Keratinocyte (primary cell): ENCODE measurements at regions not wholly inside any gene's neighbourhood (a gene's known extent, or its start where the extent isn't known, plus 50 kb on each side); places are given as distances from the start of the nearest gene placed in this dataset.

Experiments used
- DNase-seq: peaks from one replicate; pipeline ENCODE4 v3.0.0-alpha.2; 2011; ENCODE audit warnings: low read depth, missing footprints, low spot score
- FAIRE-seq: peaks from 2 replicates; lab custom pipeline; 2011; peaks lifted over from hg19 to GRCh38; lab: Jason Lieb, UNC
- H2AFZ ChIP-seq: 2 replicates; pipeline ENCODE4 v1.6.0; 2012; ENCODE audit warnings: low read length, control low read depth, inconsistent platforms; ENCODE audit not compliant: control insufficient read depth
- H3K27ac ChIP-seq: 2 replicates; pipeline ENCODE4 v1.5.1; 2011; ENCODE audit warnings: low read length; ENCODE audit not compliant: control insufficient read depth, insufficient read depth
- H3K27me3 ChIP-seq: 3 replicates; pipeline ENCODE4 v1.6.0; 2011; ENCODE audit warnings: low read length; ENCODE audit not compliant: control insufficient read depth, insufficient read depth; ENCODE audit errors: extremely low read depth
- H3K36me3 ChIP-seq, 2 experiments: 2 replicates in 1 of 2; 3 replicates in 1 of 2; pipeline ENCODE4 v1.5.1; 2011; ENCODE audit warnings: low read length in 2 of 2, mild to moderate bottlenecking in 1 of 2; ENCODE audit not compliant: control insufficient read depth in 2 of 2, insufficient read depth in 2 of 2; ENCODE audit errors: extremely low read depth in 1 of 2
- H3K4me1 ChIP-seq: 3 replicates; pipeline ENCODE4 v1.5.1; 2011; ENCODE audit warnings: low read length; ENCODE audit not compliant: control insufficient read depth, insufficient read depth; ENCODE audit errors: extremely low read depth
- H3K4me2 ChIP-seq: 3 replicates; pipeline ENCODE4 v1.6.0; 2011; ENCODE audit warnings: low read depth, low read length; ENCODE audit not compliant: control insufficient read depth, insufficient read depth; ENCODE audit errors: extremely low read depth
- H3K4me3 ChIP-seq, 3 experiments: fragments of 200-600 bp in 1 of 3; sonication (generic) in 1 of 3; 2 replicates in 2 of 3; 3 replicates in 1 of 3; pipeline ENCODE4 v1.5.1; 2011 to 2016; ENCODE audit warnings: low read length in 3 of 3, mild to moderate bottlenecking in 3 of 3, control low read depth in 2 of 3, inconsistent platforms in 1 of 3, low read depth in 1 of 3, mixed read lengths in 1 of 3, mixed run types in 1 of 3, moderate library complexity in 1 of 3; ENCODE audit not compliant: control insufficient read depth in 2 of 3, insufficient read depth in 2 of 3; ENCODE audit errors: extremely low read depth in 1 of 3
- H3K79me2 ChIP-seq: 2 replicates; pipeline ENCODE4 v1.6.0; 2012; ENCODE audit warnings: low read length; ENCODE audit not compliant: control insufficient read depth, insufficient read depth
- H3K9ac ChIP-seq: 3 replicates; pipeline ENCODE4 v1.6.0; 2011; ENCODE audit warnings: low read length; ENCODE audit not compliant: control insufficient read depth, insufficient read depth; ENCODE audit errors: extremely low read depth
- H3K9me1 ChIP-seq: 3 replicates; pipeline ENCODE4 v1.6.0; 2011; ENCODE audit warnings: low read length; ENCODE audit not compliant: control insufficient read depth, insufficient read depth; ENCODE audit errors: extremely low read depth
- H3K9me3 ChIP-seq: 2 replicates; pipeline ENCODE4 v1.5.1; 2012; ENCODE audit warnings: low read depth, low read length; ENCODE audit not compliant: control insufficient read depth
- H4K20me1 ChIP-seq: 3 replicates; pipeline ENCODE4 v1.6.0; 2011; ENCODE audit warnings: low read length; ENCODE audit not compliant: control insufficient read depth, insufficient read depth; ENCODE audit errors: extremely low read depth
- EZH2 ChIP-seq: IDR thresholded peaks from one replicate; pipeline ENCODE4 v1.6.1; 2012; ENCODE audit warnings: inconsistent platforms, mild to moderate bottlenecking, low read length, moderate library complexity
- dilution Hi-C: fragments of 300-500 bp; cut with MboI; formaldehyde crosslinking; loops from one replicate; pipeline ENCODE4 v1.7.0; 2020; ENCODE audit warnings: low sequenced_read_pairs; ENCODE audit not compliant: extremely low pct_ligation_motif_present
- TF ChIP-seq, protein P1 (sequence below), 3 experiments: IDR thresholded peaks in 1 of 3; conservative IDR thresholded peaks in 1 of 3; optimal IDR thresholded peaks in 1 of 3; 2 replicates in 2 of 3; 3 replicates in 1 of 3; pipeline versions ENCODE3 to v1.5.1; 2011; ENCODE audit warnings: low read length in 3 of 3, mild to moderate bottlenecking in 3 of 3, moderate library complexity in 2 of 3, control low read depth in 1 of 3, inconsistent platforms in 1 of 3; ENCODE audit not compliant: insufficient read depth in 2 of 3; ENCODE audit errors: extremely low read depth in 1 of 3

DNA sequence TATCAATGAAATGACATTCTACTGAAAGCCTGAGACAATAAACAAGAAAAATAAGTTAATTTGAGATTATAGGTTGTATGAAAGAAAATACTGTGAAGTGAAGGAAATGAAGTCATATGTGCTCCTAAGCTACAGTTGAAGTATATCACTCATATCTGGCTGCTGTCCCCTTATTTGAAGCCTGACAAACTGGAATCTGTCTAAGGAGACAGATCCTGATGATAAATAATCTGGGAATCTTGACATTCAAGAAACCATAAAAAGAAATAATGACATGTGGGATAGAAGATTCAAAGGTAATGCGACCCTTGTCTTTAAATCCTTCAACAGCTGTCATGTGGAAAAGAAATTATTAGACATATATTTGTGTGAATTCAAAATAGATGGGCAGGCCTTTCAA, 424.5 kb upstream of the LMCD1 start:
- H3K9ac ChIP-seq = no peak overlapping the region
- DNase-seq (no peak), FAIRE-seq (no peak)
- H4K20me1 ChIP-seq = no peaks in the 10 kb centered on the region
- H3K4me1 ChIP-seq = no peaks in the 10 kb centered on the region
- H3K9me1 ChIP-seq = no peaks in the 10 kb centered on the region
- no peaks in the 10 kb centered on the region for H3K9me3 ChIP-seq
- no peaks in the 10 kb centered on the region for H3K27me3 ChIP-seq
- no peak overlapping the region for H3K4me3 ChIP-seq
- H3K4me2 ChIP-seq = no peak overlapping the region
- no peaks in the 10 kb centered on the region for H3K79me2 ChIP-seq
- no peak overlapping the region for H3K27ac ChIP-seq
- no peak for TF ChIP-seq EZH2
- TF ChIP-seq, protein P1, sequence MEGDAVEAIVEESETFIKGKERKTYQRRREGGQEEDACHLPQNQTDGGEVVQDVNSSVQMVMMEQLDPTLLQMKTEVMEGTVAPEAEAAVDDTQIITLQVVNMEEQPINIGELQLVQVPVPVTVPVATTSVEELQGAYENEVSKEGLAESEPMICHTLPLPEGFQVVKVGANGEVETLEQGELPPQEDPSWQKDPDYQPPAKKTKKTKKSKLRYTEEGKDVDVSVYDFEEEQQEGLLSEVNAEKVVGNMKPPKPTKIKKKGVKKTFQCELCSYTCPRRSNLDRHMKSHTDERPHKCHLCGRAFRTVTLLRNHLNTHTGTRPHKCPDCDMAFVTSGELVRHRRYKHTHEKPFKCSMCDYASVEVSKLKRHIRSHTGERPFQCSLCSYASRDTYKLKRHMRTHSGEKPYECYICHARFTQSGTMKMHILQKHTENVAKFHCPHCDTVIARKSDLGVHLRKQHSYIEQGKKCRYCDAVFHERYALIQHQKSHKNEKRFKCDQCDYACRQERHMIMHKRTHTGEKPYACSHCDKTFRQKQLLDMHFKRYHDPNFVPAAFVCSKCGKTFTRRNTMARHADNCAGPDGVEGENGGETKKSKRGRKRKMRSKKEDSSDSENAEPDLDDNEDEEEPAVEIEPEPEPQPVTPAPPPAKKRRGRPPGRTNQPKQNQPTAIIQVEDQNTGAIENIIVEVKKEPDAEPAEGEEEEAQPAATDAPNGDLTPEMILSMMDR (optimal IDR thresholded peaks at IDR 0.05 in 1 of 3, IDR thresholded peaks at IDR 0.05 in 1 of 3, conservative IDR thresholded peaks at IDR 0.05 in 1 of 3; ENCODE audit: extremely low read depth in 1 of 3, insufficient read depth in 2 of 3, low read length in 3 of 3) = no peak
- H2AFZ ChIP-seq = no peak overlapping the region
- no peaks in the 10 kb centered on the region for H3K36me3 ChIP-seq
- dilution Hi-C loops = no loop called here

DNA sequence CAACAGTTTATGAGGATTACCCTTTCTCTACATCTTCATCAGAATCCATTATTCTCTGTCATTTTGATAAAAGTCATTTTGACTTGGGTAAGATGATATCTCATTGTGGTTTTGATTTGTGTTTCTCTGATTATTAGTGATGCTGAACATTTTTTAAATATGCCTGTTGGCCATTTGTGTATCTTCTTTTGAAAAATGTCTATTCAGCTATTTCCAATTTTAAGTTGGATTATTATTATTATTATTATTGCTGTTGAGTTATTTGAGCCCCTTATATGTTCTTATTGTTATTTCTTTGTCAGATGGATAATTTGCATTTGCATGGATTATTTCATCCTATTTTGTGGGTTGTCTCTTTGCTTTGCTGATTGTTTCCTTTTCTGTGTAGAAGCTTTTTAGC, 421.2 kb upstream of the LMCD1 start:
- Histone ChIP-seq H3K36me3 (no peaks in the 10 kb centered on the region), H3K4me1 (no peaks in the 10 kb centered on the region), H3K4me3 (no peak overlapping the region), H3K9ac (no peak overlapping the region), H3K9me3 (no peaks in the 10 kb centered on the region), H3K79me2 (no peaks in the 10 kb centered on the region), H2AFZ (no peak overlapping the region), H3K27ac (no peak overlapping the region), H3K27me3 (no peaks in the 10 kb centered on the region), H3K4me2 (no peak overlapping the region), H4K20me1 (no peaks in the 10 kb centered on the region), H3K9me1 (no peaks in the 10 kb centered on the region)
- dilution Hi-C loops = no loop called here
- no peak for TF ChIP-seq EZH2
- TF ChIP-seq, protein P1 (optimal IDR thresholded peaks at IDR 0.05 in 1 of 3, IDR thresholded peaks at IDR 0.05 in 1 of 3, conservative IDR thresholded peaks at IDR 0.05 in 1 of 3; ENCODE audit: extremely low read depth in 1 of 3, insufficient read depth in 2 of 3, low read length in 3 of 3) = no peak
- DNase-seq = no peak
- no peak for FAIRE-seq
